Body of pancreas (tissue), 4 donors: ENCODE measurements at regions not wholly inside any gene's neighbourhood (a gene's known extent, or its start where the extent isn't known, plus 50 kb on each side); places are given as distances from the start of the nearest gene placed in this dataset.

Source experiments
- ATAC-seq: fragments of 150-250 bp; one replicate; pipeline ENCODE4 v1.9.1; 2016
- DNase-seq, 4 donors: peaks; one replicate each; pipeline ENCODE4 v3.0.0-alpha.2; 2019
- H3K27ac ChIP-seq, 4 donors: fragments of 200-600 bp; sonication (generic); 1 replicate in 3 of 4; 2 replicates in 1 of 4; pipeline versions ENCODE4 v1.5.1 to v1.6.1; 2016 to 2019; ENCODE audit warnings: mild to moderate bottlenecking in 1 of 4, mixed read lengths in 1 of 4, moderate library complexity in 1 of 4
- H3K27me3 ChIP-seq, 2 donors: fragments of 200-600 bp; sonication (generic); one replicate each; pipeline ENCODE4 v1.6.0; 2016; ENCODE audit warnings: mild to moderate bottlenecking in 1 of 2
- H3K36me3 ChIP-seq, 2 donors: fragments of 200-600 bp; sonication (generic); replicated peaks in 1 of 2; 2 replicates each; pipeline ENCODE4 v1.5.1; 2016; ENCODE audit warnings: low read depth in 2 of 2; ENCODE audit not compliant: insufficient read depth in 1 of 2
- H3K4me1 ChIP-seq: fragments of 200-600 bp; sonication (generic); one replicate; pipeline ENCODE4 v1.6.0; 2016
- H3K4me3 ChIP-seq, 2 donors: fragments of 200-600 bp; sonication (generic); 1 replicate in 1 of 2; 2 replicates in 1 of 2; pipeline ENCODE4 v1.5.1; 2016 to 2019
- H3K9me3 ChIP-seq, 3 donors: fragments of 200-600 bp; sonication (generic); 1 replicate in 2 of 3; 2 replicates in 1 of 3; pipeline ENCODE4 v1.5.1; 2016
- CTCF ChIP-seq, 7 experiments: fragments of 450-650 bp in 4 of 7; fragments of 200-600 bp in 3 of 7; sonication (generic) in 3 of 7; IDR thresholded peaks; one replicate each; pipeline ENCODE4 v1.5.1; 2016 to 2019; ENCODE audit warnings: antibody characterized with exemption in 7 of 7
- POLR2A ChIP-seq, 3 donors: fragments of 450-650 bp; IDR thresholded peaks; one replicate each; pipeline ENCODE4 v1.6.1; 2016; ENCODE audit warnings: antibody characterized with exemption in 3 of 3, mild to moderate bottlenecking in 2 of 3
- WGBS, 2 donors: methylation state at CpG; one replicate each; pipeline ENCODE4 v1.1.5; 2017; 5-methylcytosine and 5-hydroxymethylcytosine counted together
- intact Hi-C: fragments of 100-400 bp; cut with DNase I; formaldehyde crosslinking; loops from one replicate; pipeline ENCODE4 v1.15.1; 2023

- DNase-seq, result no peak
- ATAC-seq, result no peak
- H3K27me3 ChIP-seq, result no peaks in the 10 kb centered on the region
These were observed 85.0 kb upstream of the RASA1 start for GRCh38 chr5:87182649-87183048.

GRCh38 chr5:87183896-87184295, 83.8 kb upstream of the RASA1 start:
- no peak for TF ChIP-seq POLR2A (IDR thresholded peaks at IDR 0.05)
- TF ChIP-seq CTCF (IDR thresholded peaks at IDR 0.05), result no peak
- DNase-seq (no peak), ATAC-seq (no peak)
- Histone ChIP-seq H3K27ac (no peak overlapping the region), H3K9me3 (no peaks in the 10 kb centered on the region), H3K36me3 (no peaks in the 10 kb centered on the region), H3K4me3 (no peak overlapping the region), H3K4me1 (no peaks in the 10 kb centered on the region), H3K27me3 (no peaks in the 10 kb centered on the region)
- 65 to 75% methylated on average over 3 of the region's 3 CpGs for WGBS, 2 donors
- intact Hi-C loops, result no loop called here

More at GRCh38 chr5:87182649-87183048, 85.0 kb upstream of the RASA1 start:
- Histone ChIP-seq H3K4me3 (no peak overlapping the region), H3K27ac (no peak overlapping the region), H3K9me3 (no peaks in the 10 kb centered on the region), H3K4me1 (no peaks in the 10 kb centered on the region), H3K36me3 (no peaks in the 10 kb centered on the region)
- intact Hi-C loops, result no loop called here
- TF ChIP-seq POLR2A (IDR thresholded peaks at IDR 0.05), result no peak
- no peak for TF ChIP-seq CTCF (IDR thresholded peaks at IDR 0.05)
- WGBS, 2 donors, result 32 to 47% methylated on average over 4 of the region's 4 CpGs

- DNase-seq, result no peak
- Histone ChIP-seq H3K4me1 (no peaks in the 10 kb centered on the region), H3K27me3 (no peaks in the 10 kb centered on the region), H3K36me3 (no peaks in the 10 kb centered on the region), H3K27ac (no peak overlapping the region), H3K9me3 (no peaks in the 10 kb centered on the region), H3K4me3 (no peak overlapping the region)
- no peak for TF ChIP-seq CTCF (IDR thresholded peaks at IDR 0.05)
- no peak for TF ChIP-seq POLR2A (IDR thresholded peaks at IDR 0.05)
- WGBS, 2 donors, result 70 to 82% methylated on average over 5 of the region's 5 CpGs
- intact Hi-C loops, result no loop called here
- no peak for ATAC-seq
These were observed 83.1 kb upstream of the RASA1 start for GRCh38 chr5:87184605-87185004.

- H3K4me3 ChIP-seq, result no peak overlapping the region
- no peak for TF ChIP-seq POLR2A (IDR thresholded peaks at IDR 0.05)
- TF ChIP-seq CTCF (IDR thresholded peaks at IDR 0.05), result no peak
- no peaks in the 10 kb centered on the region for H3K36me3 ChIP-seq
- 51 to 59% methylated on average over 3 of the region's 3 CpGs for WGBS, 2 donors
- no peak for ATAC-seq
- intact Hi-C loops, result no loop called here
- no peaks in the 10 kb centered on the region for H3K9me3 ChIP-seq
- H3K27ac ChIP-seq, result no peak overlapping the region
- H3K27me3 ChIP-seq, result no peaks in the 10 kb centered on the region
- DNase-seq, result no peak
- no peaks in the 10 kb centered on the region for H3K4me1 ChIP-seq
These were observed 81.8 kb upstream of the RASA1 start for GRCh38 chr5:87185838-87186237.

GRCh38 chr5:87188391-87188790, 79.3 kb upstream of the RASA1 start:
- 34 to 40% methylated on average over 3 of the region's 3 CpGs for WGBS, 2 donors
- Histone ChIP-seq H3K36me3 (no peaks in the 10 kb centered on the region), H3K9me3 (no peaks in the 10 kb centered on the region), H3K27me3 (no peaks in the 10 kb centered on the region), H3K27ac (no peak overlapping the region), H3K4me3 (no peak overlapping the region), H3K4me1 (no peaks in the 10 kb centered on the region)
- TF ChIP-seq POLR2A (IDR thresholded peaks at IDR 0.05) (no peak), CTCF (IDR thresholded peaks at IDR 0.05) (no peak)
- ATAC-seq, result no peak
- intact Hi-C loops, result no loop called here
- DNase-seq, result no peak
